ENCODE measurements at regions not wholly inside any gene's neighbourhood (a gene's known extent, or its start where the extent isn't known, plus 50 kb on each side); places are given as distances from the start of the nearest gene placed in this dataset.

GRCh38 chr18:22101731-22102130 is 67.7 kb upstream of the GATA6 start:
- TF ChIP-seq CTCF (IDR thresholded peaks at IDR 0.05; ENCODE audit: insufficient read depth, low read length): no peak
- no peak for TF ChIP-seq POLR2AphosphoS5 (IDR thresholded peaks at IDR 0.05; ENCODE audit: low read depth)
- no peak for TF ChIP-seq REST (IDR thresholded peaks at IDR 0.05; ENCODE audit: insufficient replicate concordance, low read depth)
- TF ChIP-seq GABPA (IDR thresholded peaks at IDR 0.05; ENCODE audit: low read depth): no peak
- no peak for TF ChIP-seq SPI1 (IDR thresholded peaks at IDR 0.05; ENCODE audit: borderline replicate concordance, low read depth)

Measured in HL-60 (cell line).